ENCODE measurements at regions not wholly inside any gene's neighbourhood (a gene's known extent, or its start where the extent isn't known, plus 50 kb on each side); places are given as distances from the start of the nearest gene placed in this dataset.

- H3K27ac ChIP-seq (ENCODE audit: low read depth, low read length): no peak overlapping the region
- H3K36me3 ChIP-seq (ENCODE audit: control insufficient read depth, insufficient read depth, low read length): no peaks in the 10 kb centered on the region
- no peak overlapping the region for H3K9ac ChIP-seq (ENCODE audit: low read depth, low read length)
- no peaks in the 10 kb centered on the region for H3K9me3 ChIP-seq (ENCODE audit: control insufficient read depth, insufficient read depth, low read length)
- no peaks in the 10 kb centered on the region for H3K4me1 ChIP-seq (ENCODE audit: control insufficient read depth, insufficient read depth, low read length)
- H3K4me3 ChIP-seq (ENCODE audit: low read depth, low read length): no peak overlapping the region
- no peaks in the 10 kb centered on the region for H3K27me3 ChIP-seq (ENCODE audit: control insufficient read depth, insufficient read depth, low read length)
Observed at GRCh38 chr1:5311147-5311546, 656.7 kb downstream of the AJAP1 start.

- H3K27me3 ChIP-seq (ENCODE audit: control insufficient read depth, insufficient read depth, low read length): no peaks in the 10 kb centered on the region
Observed at GRCh38 chr1:5308249-5308648, 653.8 kb downstream of the AJAP1 start.

GRCh38 chr1:5304702-5305101 is 650.3 kb downstream of the AJAP1 start:
- Histone ChIP-seq H3K27ac (ENCODE audit: low read depth, low read length) (no peak overlapping the region), H3K36me3 (ENCODE audit: control insufficient read depth, insufficient read depth, low read length) (no peaks in the 10 kb centered on the region), H3K9me3 (ENCODE audit: control insufficient read depth, insufficient read depth, low read length) (no peaks in the 10 kb centered on the region; the same call in 1 of the 2 replicates), H3K4me1 (ENCODE audit: control insufficient read depth, insufficient read depth, low read length) (no peaks in the 10 kb centered on the region), H3K4me3 (ENCODE audit: low read depth, low read length) (no peak overlapping the region), H3K9ac (ENCODE audit: low read depth, low read length) (no peak overlapping the region), H3K27me3 (ENCODE audit: control insufficient read depth, insufficient read depth, low read length) (no peaks in the 10 kb centered on the region)

More at GRCh38 chr1:5308249-5308648, 653.8 kb downstream of the AJAP1 start:
- Histone ChIP-seq H3K36me3 (ENCODE audit: control insufficient read depth, insufficient read depth, low read length) (no peaks in the 10 kb centered on the region), H3K9me3 (ENCODE audit: control insufficient read depth, insufficient read depth, low read length) (no peaks in the 10 kb centered on the region), H3K9ac (ENCODE audit: low read depth, low read length) (no peak overlapping the region), H3K4me3 (ENCODE audit: low read depth, low read length) (no peak overlapping the region), H3K27ac (ENCODE audit: low read depth, low read length) (no peak overlapping the region), H3K4me1 (ENCODE audit: control insufficient read depth, insufficient read depth, low read length) (no peaks in the 10 kb centered on the region)

- no peaks in the 10 kb centered on the region for H3K4me1 ChIP-seq (ENCODE audit: control insufficient read depth, insufficient read depth, low read length)
- H3K36me3 ChIP-seq (ENCODE audit: control insufficient read depth, insufficient read depth, low read length): no peaks in the 10 kb centered on the region
- no peaks in the 10 kb centered on the region for H3K27me3 ChIP-seq (ENCODE audit: control insufficient read depth, insufficient read depth, low read length)
- no peak overlapping the region for H3K9ac ChIP-seq (ENCODE audit: low read depth, low read length)
- H3K4me3 ChIP-seq (ENCODE audit: low read depth, low read length): no peak overlapping the region
- no peak overlapping the region for H3K27ac ChIP-seq (ENCODE audit: low read depth, low read length)
- H3K9me3 ChIP-seq (ENCODE audit: control insufficient read depth, insufficient read depth, low read length): no peaks in the 10 kb centered on the region; the same call in 1 of the 2 replicates
Observed at GRCh38 chr1:5298376-5298775, 644.0 kb downstream of the AJAP1 start.

GRCh38 chr1:5297886-5298239 is 643.5 kb downstream of the AJAP1 start:
- no peak overlapping the region for H3K27ac ChIP-seq (ENCODE audit: low read depth, low read length)
- no peak overlapping the region for H3K4me3 ChIP-seq (ENCODE audit: low read depth, low read length)

GRCh38 chr1:5297180-5297885 is 642.9 kb downstream of the AJAP1 start:
- H3K27ac ChIP-seq (ENCODE audit: low read depth, low read length): no peak overlapping the region
- H3K27me3 ChIP-seq (ENCODE audit: control insufficient read depth, insufficient read depth, low read length): no peaks in the 10 kb centered on the region
- H3K36me3 ChIP-seq (ENCODE audit: control insufficient read depth, insufficient read depth, low read length): no peaks in the 10 kb centered on the region
- H3K9me3 ChIP-seq (ENCODE audit: control insufficient read depth, insufficient read depth, low read length): no peaks in the 10 kb centered on the region; the same call in 1 of the 2 replicates
- no peaks in the 10 kb centered on the region for H3K4me1 ChIP-seq (ENCODE audit: control insufficient read depth, insufficient read depth, low read length)
- H3K4me3 ChIP-seq (ENCODE audit: low read depth, low read length): no peak overlapping the region
- H3K9ac ChIP-seq (ENCODE audit: low read depth, low read length): no peak overlapping the region

More at GRCh38 chr1:5297886-5298239, 643.5 kb downstream of the AJAP1 start:
- Histone ChIP-seq H3K9ac (ENCODE audit: low read depth, low read length) (no peak overlapping the region), H3K9me3 (ENCODE audit: control insufficient read depth, insufficient read depth, low read length) (no peaks in the 10 kb centered on the region; the same call in 1 of the 2 replicates), H3K36me3 (ENCODE audit: control insufficient read depth, insufficient read depth, low read length) (no peaks in the 10 kb centered on the region), H3K27me3 (ENCODE audit: control insufficient read depth, insufficient read depth, low read length) (no peaks in the 10 kb centered on the region), H3K4me1 (ENCODE audit: control insufficient read depth, insufficient read depth, low read length) (no peaks in the 10 kb centered on the region)

- Histone ChIP-seq H3K9ac (ENCODE audit: low read depth, low read length) (no peak overlapping the region), H3K27ac (ENCODE audit: low read depth, low read length) (no peak overlapping the region), H3K27me3 (ENCODE audit: control insufficient read depth, insufficient read depth, low read length) (no peaks in the 10 kb centered on the region), H3K9me3 (ENCODE audit: control insufficient read depth, insufficient read depth, low read length) (no peaks in the 10 kb centered on the region; the same call in 1 of the 2 replicates), H3K4me1 (ENCODE audit: control insufficient read depth, insufficient read depth, low read length) (no peaks in the 10 kb centered on the region), H3K36me3 (ENCODE audit: control insufficient read depth, insufficient read depth, low read length) (no peaks in the 10 kb centered on the region), H3K4me3 (ENCODE audit: low read depth, low read length) (no peak overlapping the region)
Observed at GRCh38 chr1:5296557-5297179, 642.3 kb downstream of the AJAP1 start.

- Histone ChIP-seq H3K27ac (ENCODE audit: low read depth, low read length) (no peak overlapping the region), H3K9me3 (ENCODE audit: control insufficient read depth, insufficient read depth, low read length) (no peaks in the 10 kb centered on the region; the same call in 1 of the 2 replicates), H3K36me3 (ENCODE audit: control insufficient read depth, insufficient read depth, low read length) (no peaks in the 10 kb centered on the region), H3K9ac (ENCODE audit: low read depth, low read length) (no peak overlapping the region), H3K4me3 (ENCODE audit: low read depth, low read length) (no peak overlapping the region), H3K4me1 (ENCODE audit: control insufficient read depth, insufficient read depth, low read length) (no peaks in the 10 kb centered on the region), H3K27me3 (ENCODE audit: control insufficient read depth, insufficient read depth, low read length) (no peaks in the 10 kb centered on the region)
Observed at GRCh38 chr1:5296095-5296494, 641.7 kb downstream of the AJAP1 start.

GRCh38 chr1:5291889-5292288 is 637.5 kb downstream of the AJAP1 start:
- peaks cover 8% of the 10 kb centered on the region; the same call in 1 of the 2 replicates for H3K9me3 ChIP-seq (ENCODE audit: control insufficient read depth, insufficient read depth, low read length)
- H3K27me3 ChIP-seq (ENCODE audit: control insufficient read depth, insufficient read depth, low read length): no peaks in the 10 kb centered on the region
- H3K27ac ChIP-seq (ENCODE audit: low read depth, low read length): no peak overlapping the region
- no peaks in the 10 kb centered on the region for H3K36me3 ChIP-seq (ENCODE audit: control insufficient read depth, insufficient read depth, low read length)
- no peak overlapping the region for H3K9ac ChIP-seq (ENCODE audit: low read depth, low read length)
- no peaks in the 10 kb centered on the region for H3K4me1 ChIP-seq (ENCODE audit: control insufficient read depth, insufficient read depth, low read length)
- H3K4me3 ChIP-seq (ENCODE audit: low read depth, low read length): no peak overlapping the region

- Histone ChIP-seq H3K9me3 (ENCODE audit: control insufficient read depth, insufficient read depth, low read length) (peaks cover 19% of the 10 kb centered on the region; the same call in 1 of the 2 replicates), H3K36me3 (ENCODE audit: control insufficient read depth, insufficient read depth, low read length) (no peaks in the 10 kb centered on the region), H3K27ac (ENCODE audit: low read depth, low read length) (no peak overlapping the region), H3K9ac (ENCODE audit: low read depth, low read length) (no peak overlapping the region), H3K4me3 (ENCODE audit: low read depth, low read length) (no peak overlapping the region), H3K27me3 (ENCODE audit: control insufficient read depth, insufficient read depth, low read length) (no peaks in the 10 kb centered on the region), H3K4me1 (ENCODE audit: control insufficient read depth, insufficient read depth, low read length) (no peaks in the 10 kb centered on the region)
Observed at GRCh38 chr1:5287178-5288150, 633.1 kb downstream of the AJAP1 start.

Data from HUES48 (cell line).